ENCODE measurements at regions not wholly inside any gene's neighbourhood (a gene's known extent, or its start where the extent isn't known, plus 50 kb on each side); places are given as distances from the start of the nearest gene placed in this dataset.

GRCh38 chr3:7897655-7898054, 604.0 kb upstream of the LMCD1 start:
- BruUV-seq (replicated peaks): no TSS peak
- H3K18ac ChIP-seq (ENCODE audit: low read depth, low read length): no peak overlapping the region
- no peak overlapping the region for H3K27ac ChIP-seq (ENCODE audit: insufficient read depth, low read length)
- WGBS, 2 experiments (ENCODE audit: extremely low coverage in 2 of 2, insufficient read length in 1 of 2): no CpG with 5 or more reads among the region's 5 CpGs
- no peak overlapping the region for H2BK15ac ChIP-seq (ENCODE audit: low read depth, low read length)
- ChIA-PET POLR2A (ENCODE audit: unreplicated experiment) (no interaction called here), CTCF (no interaction called here)
- intact Hi-C loops (cut with micrococcal nuclease) (no loop called here), dilution Hi-C loops (cut with HindIII; ENCODE audit: low sequenced_read_pairs, unreplicated experiment) (no loop called here), in situ Hi-C loops (cut with MboI; ENCODE audit: low sequenced_read_pairs) (no loop called here)
- no peak overlapping the region for H3K9ac ChIP-seq (ENCODE audit: low read depth, low read length)
- H3K9me1 ChIP-seq (ENCODE audit: insufficient read depth, low read length): no peaks in the 10 kb centered on the region
- no peak overlapping the region for H2AK9ac ChIP-seq (replicated peaks; ENCODE audit: low read depth, low read length, poor library complexity)
- ATAC-seq (ENCODE audit: low read depth) (no peak), DNase-seq (no peak)
- no peak overlapping the region for H2BK120ac ChIP-seq (ENCODE audit: low read depth, low read length)
- no peak overlapping the region for H3K4ac ChIP-seq (ENCODE audit: low read depth, low read length)
- TF ChIP-seq POLR2A (IDR thresholded peaks at IDR 0.05; ENCODE audit: low read depth, low read length): no peak
- TF ChIP-seq NFE2L2 (IDR thresholded peaks at IDR 0.05; ENCODE audit: low read depth, low read length): no peak
- no peak for TF ChIP-seq MAFK (IDR thresholded peaks at IDR 0.05; ENCODE audit: low read depth, low read length)
- H2AFZ ChIP-seq (replicated peaks; ENCODE audit: low read length, poor library complexity): no peak overlapping the region
- no peak overlapping the region for H3K4me2 ChIP-seq (ENCODE audit: low read depth, low read length)
- H3K9me3 ChIP-seq (ENCODE audit: control insufficient read depth, insufficient read depth, low read length): peaks cover 15% of the 10 kb centered on the region
- no peak overlapping the region for H2BK20ac ChIP-seq (ENCODE audit: low read depth, low read length)
- no peak overlapping the region for H4K91ac ChIP-seq (ENCODE audit: insufficient read depth, low read depth, low read length)
- H4K20me1 ChIP-seq (ENCODE audit: insufficient read depth, low read length): no peaks in the 10 kb centered on the region
- H3K4me1 ChIP-seq (ENCODE audit: control insufficient read depth, insufficient read depth, low read length): no peaks in the 10 kb centered on the region
- H4K8ac ChIP-seq (ENCODE audit: low read depth in 2 of 2, low read length in 2 of 2): no peak overlapping the region
- H4K5ac ChIP-seq (ENCODE audit: low read depth, low read length): no peak overlapping the region
- H2BK5ac ChIP-seq (ENCODE audit: low read depth, low read length, poor library complexity, severe bottlenecking): no peak overlapping the region
- H3K36me3 ChIP-seq (ENCODE audit: control insufficient read depth, insufficient read depth, low read length): no peaks in the 10 kb centered on the region
- no peak overlapping the region for H3K56ac ChIP-seq (ENCODE audit: extremely low read depth, insufficient read depth, low read length)
- H3K79me1 ChIP-seq (ENCODE audit: low read depth in 1 of 2, low read length in 2 of 2): no peaks in the 10 kb centered on the region
- H3K4me3 ChIP-seq (ENCODE audit: insufficient read depth, low read depth, low read length): no peak overlapping the region
- H3K27me3 ChIP-seq (ENCODE audit: control insufficient read depth, insufficient read depth, low read length): no peaks in the 10 kb centered on the region
- no peak overlapping the region for H2AK5ac ChIP-seq (ENCODE audit: low read depth, low read length)
- no peak overlapping the region for H3K14ac ChIP-seq (replicated peaks; ENCODE audit: low read depth, low read length)
- no peak overlapping the region for H3K23ac ChIP-seq (ENCODE audit: low read depth, low read length)

Measured in IMR-90 (cell line).